ENCODE measurements at regions not wholly inside any gene's neighbourhood (a gene's known extent, or its start where the extent isn't known, plus 50 kb on each side); places are given as distances from the start of the nearest gene placed in this dataset.
"Not testable (repeated sequence)": the region's sequence is repeated elsewhere in the genome, so short reads cannot be mapped to it uniquely, and the experiment has no call there.

- TF ChIP-seq CTCF (IDR thresholded peaks at IDR 0.05), result no peak
- Histone ChIP-seq H3K36me3 (no peaks in the 10 kb centered on the region), H3K27me3 (no peaks in the 10 kb centered on the region), H3K27ac (no peak overlapping the region), H3K4me1 (no peaks in the 10 kb centered on the region), H3K9me3 (no peaks in the 10 kb centered on the region), H3K4me3 (no peak overlapping the region)
- intact Hi-C loops (cut with DNase I), result no loop called here
- DNase-seq (no peak), ATAC-seq (no peak)
These were observed 72.3 kb upstream of the SYNCRIP start for GRCh38 chr6:85714893-85715530.

- Histone ChIP-seq H3K4me1 (no peaks in the 10 kb centered on the region), H3K36me3 (no peaks in the 10 kb centered on the region), H3K9me3 (no peaks in the 10 kb centered on the region), H3K27ac (no peak overlapping the region), H3K4me3 (no peak overlapping the region), H3K27me3 (no peaks in the 10 kb centered on the region)
- no peak for TF ChIP-seq CTCF (IDR thresholded peaks at IDR 0.05)
- intact Hi-C loops (cut with DNase I), result no loop called here
- DNase-seq (no peak), ATAC-seq (no peak)
These were observed 69.7 kb upstream of the SYNCRIP start for GRCh38 chr6:85712346-85712745.

GRCh38 chr6:85707515-85708145 lies 64.9 kb upstream of the SYNCRIP start:
- H3K9me3 ChIP-seq; H3K4me1 ChIP-seq; DNase-seq; intact Hi-C loops (cut with DNase I); H3K36me3 ChIP-seq; H3K4me3 ChIP-seq; ATAC-seq; H3K27ac ChIP-seq; H3K27me3 ChIP-seq: not testable (repeated sequence)

- intact Hi-C loops (cut with DNase I), result no loop called here
- DNase-seq, result no peak
- ATAC-seq, result peak; percentile 46
These were observed 63.6 kb upstream of the SYNCRIP start for GRCh38 chr6:85706272-85706671.

GRCh38 chr6:85705220-85705619 lies 62.5 kb upstream of the SYNCRIP start:
- Histone ChIP-seq H3K36me3 (no peaks in the 10 kb centered on the region), H3K4me3 (no peak overlapping the region), H3K27me3 (no peaks in the 10 kb centered on the region), H3K4me1 (no peaks in the 10 kb centered on the region), H3K27ac (no peak overlapping the region), H3K9me3 (no peaks in the 10 kb centered on the region)
- no peak for TF ChIP-seq CTCF (IDR thresholded peaks at IDR 0.05)
- ATAC-seq, result peak; percentile 21
- intact Hi-C loops (cut with DNase I), result no loop called here
- no peak for DNase-seq

More at GRCh38 chr6:85706272-85706671, 63.6 kb upstream of the SYNCRIP start:
- no peaks in the 10 kb centered on the region for H3K27me3 ChIP-seq
- TF ChIP-seq CTCF (IDR thresholded peaks at IDR 0.05), result no peak
- H3K4me3 ChIP-seq, result no peak overlapping the region
- H3K4me1 ChIP-seq, result no peaks in the 10 kb centered on the region
- H3K36me3 ChIP-seq, result no peaks in the 10 kb centered on the region
- no peak overlapping the region for H3K27ac ChIP-seq
- H3K9me3 ChIP-seq, result no peaks in the 10 kb centered on the region

- Histone ChIP-seq H3K9me3 (no peaks in the 10 kb centered on the region), H3K27me3 (no peaks in the 10 kb centered on the region), H3K36me3 (no peaks in the 10 kb centered on the region), H3K27ac (no peak overlapping the region), H3K4me1 (no peaks in the 10 kb centered on the region), H3K4me3 (no peak overlapping the region)
- DNase-seq, result no peak
- TF ChIP-seq CTCF (IDR thresholded peaks at IDR 0.05), result no peak
- ATAC-seq, result no peak
- intact Hi-C loops (cut with DNase I), result no loop called here
These were observed 60.7 kb upstream of the SYNCRIP start for GRCh38 chr6:85703406-85703805.
